DND-41 (cell line): ENCODE measurements at regions not wholly inside any gene's neighbourhood (a gene's known extent, or its start where the extent isn't known, plus 50 kb on each side); places are given as distances from the start of the nearest gene placed in this dataset.

ENCODE experiments used
- ATAC-seq: fragments of 200-7000 bp; cut with Tn5 transposase; 3 replicates; pipeline ENCODE4 v1.9.1; 2021; ENCODE audit warnings: low read depth; ENCODE audit not compliant: insufficient read depth
- DNase-seq: peaks from one replicate; pipeline ENCODE4 v3.0.0-alpha.2; 2020
- H2AFZ ChIP-seq: 2 replicates; pipeline ENCODE4 v1.6.0; 2012; ENCODE audit warnings: low read depth, low read length
- H3K27ac ChIP-seq: 2 replicates; pipeline ENCODE4 v1.5.1; 2012; ENCODE audit warnings: low read length, inconsistent platforms
- H3K27me3 ChIP-seq: fragments of 200-600 bp; sonication (generic); 2 replicates; pipeline ENCODE4 v1.6.0; 2012; ENCODE audit warnings: low read length, mild to moderate bottlenecking, inconsistent platforms; ENCODE audit not compliant: insufficient read depth, poor library complexity
- H3K36me3 ChIP-seq: 2 replicates; pipeline ENCODE4 v1.5.1; 2012; ENCODE audit warnings: low read length, inconsistent platforms; ENCODE audit not compliant: insufficient read depth
- H3K4me1 ChIP-seq: 2 replicates; pipeline ENCODE4 v1.5.1; 2012; ENCODE audit warnings: mild to moderate bottlenecking, low read length; ENCODE audit not compliant: insufficient read depth
- H3K4me2 ChIP-seq: 2 replicates; pipeline ENCODE4 v1.6.0; 2012; ENCODE audit warnings: mild to moderate bottlenecking, moderate library complexity, low read length, inconsistent platforms; ENCODE audit not compliant: insufficient read depth
- H3K4me3 ChIP-seq, 2 experiments: fragments of 200-600 bp in 1 of 2; shearing (Covaris generic) in 1 of 2; 2 replicates each; pipeline ENCODE4 v1.5.1; 2012 to 2016; ENCODE audit warnings: inconsistent platforms in 2 of 2, low read length in 2 of 2, mild to moderate bottlenecking in 2 of 2, low read depth in 1 of 2, moderate library complexity in 1 of 2
- H3K79me2 ChIP-seq: 2 replicates; pipeline ENCODE4 v1.6.0; 2012; ENCODE audit warnings: low read length, inconsistent platforms; ENCODE audit not compliant: insufficient read depth
- H3K9ac ChIP-seq: 2 replicates; pipeline ENCODE4 v1.6.0; 2012; ENCODE audit warnings: low read depth, mild to moderate bottlenecking, inconsistent platforms, low read length, moderate library complexity
- H3K9me3 ChIP-seq: 2 replicates; pipeline ENCODE4 v1.5.1; 2012; ENCODE audit warnings: low read length, moderate library complexity, mild to moderate bottlenecking, inconsistent platforms; ENCODE audit not compliant: insufficient read depth, severe bottlenecking
- H4K20me1 ChIP-seq: 2 replicates; pipeline ENCODE4 v1.6.0; 2012; ENCODE audit warnings: low read length; ENCODE audit not compliant: insufficient read depth
- CTCF ChIP-seq: IDR thresholded peaks from 2 replicates; pipeline ENCODE4 v1.5.1; 2012; ENCODE audit warnings: borderline replicate concordance, low read length, moderate library complexity, mild to moderate bottlenecking; ENCODE audit not compliant: poor library complexity, severe bottlenecking; ENCODE audit errors: extremely low read depth
- EZH2 ChIP-seq: IDR thresholded peaks from 3 replicates; pipeline ENCODE4 v1.6.1; 2012; ENCODE audit warnings: borderline replicate concordance, low read depth, mild to moderate bottlenecking, moderate library complexity, low read length, inconsistent platforms; ENCODE audit not compliant: severe bottlenecking

- no peak overlapping the region for H3K4me2 ChIP-seq
- H3K9ac ChIP-seq = no peak overlapping the region
- no peaks in the 10 kb centered on the region for H3K4me1 ChIP-seq
- no peaks in the 10 kb centered on the region for H4K20me1 ChIP-seq
- H3K27ac ChIP-seq = no peak overlapping the region
- H3K9me3 ChIP-seq = no peaks in the 10 kb centered on the region
- no peaks in the 10 kb centered on the region for H3K27me3 ChIP-seq
- H3K4me3 ChIP-seq = no peak overlapping the region
- H3K36me3 ChIP-seq = no peaks in the 10 kb centered on the region
- H3K79me2 ChIP-seq = no peaks in the 10 kb centered on the region
- ATAC-seq = no peak
- no peak for DNase-seq
- no peak overlapping the region for H2AFZ ChIP-seq
- no peak for TF ChIP-seq CTCF
- TF ChIP-seq EZH2 = no peak
Observed at GRCh38 chr15:68001811-68002210, 52.3 kb upstream of the PIAS1 start.

- Histone ChIP-seq H3K9me3 (no peaks in the 10 kb centered on the region), H3K9ac (no peak overlapping the region), H3K4me3 (no peak overlapping the region), H3K27ac (no peak overlapping the region), H3K4me1 (no peaks in the 10 kb centered on the region), H2AFZ (no peak overlapping the region), H3K79me2 (no peaks in the 10 kb centered on the region), H3K4me2 (no peak overlapping the region), H4K20me1 (no peaks in the 10 kb centered on the region), H3K27me3 (no peaks in the 10 kb centered on the region), H3K36me3 (no peaks in the 10 kb centered on the region)
- ATAC-seq (no peak), DNase-seq (no peak)
- TF ChIP-seq CTCF (no peak), EZH2 (no peak)
Observed at GRCh38 chr15:68003297-68003696, 50.8 kb upstream of the PIAS1 start.
